ENCODE measurements at regions not wholly inside any gene's neighbourhood (a gene's known extent, or its start where the extent isn't known, plus 50 kb on each side); places are given as distances from the start of the nearest gene placed in this dataset.

DNA sequence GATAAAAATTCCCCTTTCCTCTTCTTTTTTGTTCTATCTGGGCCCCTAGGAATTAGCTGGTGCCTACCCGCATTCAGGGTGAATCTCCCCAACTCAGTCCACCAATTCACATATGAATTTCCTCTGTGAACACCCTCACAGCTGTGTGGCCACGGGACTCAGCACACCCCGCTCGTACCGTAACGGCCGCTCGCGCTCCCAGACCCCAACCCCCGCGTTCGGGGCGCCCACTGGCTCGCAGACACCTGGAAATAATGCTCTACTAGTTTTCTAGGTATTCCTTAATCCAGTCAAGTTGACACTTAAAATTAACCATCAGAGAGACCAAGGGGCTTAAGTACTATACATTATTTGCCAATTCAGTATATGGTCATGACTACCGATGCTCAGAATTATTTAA, 1702.1 kb upstream of the PCDH20 start:
- Mint-ChIP-seq H3K9me3 (no peaks in the 10 kb centered on the region), H3K36me3 (ENCODE audit: low read depth) (no peaks in the 10 kb centered on the region), H3K27ac (no peak overlapping the region), H3K4me1 (no peaks in the 10 kb centered on the region), H3K27me3 (no peaks in the 10 kb centered on the region), H3K4me3 (no peak overlapping the region)
- DNase-seq (no peak), ATAC-seq (no peak)

DNA sequence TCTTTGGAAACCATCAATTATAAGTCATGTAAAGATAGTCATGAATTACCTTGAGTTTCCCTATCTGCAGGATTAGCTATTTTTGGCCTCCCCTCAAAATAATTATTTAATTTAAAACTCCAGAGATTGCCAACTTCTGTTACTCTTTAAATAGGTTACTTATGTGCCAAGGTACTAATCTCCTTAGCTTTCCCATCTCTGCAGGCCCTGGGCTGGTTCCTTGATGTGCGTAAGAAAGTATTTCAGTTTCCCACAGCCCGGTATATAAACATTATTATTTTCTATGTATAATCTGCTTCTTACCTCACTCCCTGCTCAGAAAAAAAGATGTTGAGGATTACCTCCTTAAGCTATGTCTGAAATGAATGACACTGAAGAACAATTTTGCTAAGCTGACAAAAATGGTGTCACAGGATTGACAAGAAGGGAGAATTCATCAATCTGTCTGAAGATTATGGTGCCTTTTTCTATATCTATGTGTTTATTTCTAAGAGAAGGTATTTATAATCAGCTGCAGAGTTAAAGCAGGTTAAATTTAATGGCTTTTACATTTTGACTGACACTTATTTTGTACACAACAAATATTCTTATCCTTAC, 1697.2 kb upstream of the PCDH20 start:
- H3K36me3 Mint-ChIP-seq (ENCODE audit: low read depth), result no peaks in the 10 kb centered on the region

DNA sequence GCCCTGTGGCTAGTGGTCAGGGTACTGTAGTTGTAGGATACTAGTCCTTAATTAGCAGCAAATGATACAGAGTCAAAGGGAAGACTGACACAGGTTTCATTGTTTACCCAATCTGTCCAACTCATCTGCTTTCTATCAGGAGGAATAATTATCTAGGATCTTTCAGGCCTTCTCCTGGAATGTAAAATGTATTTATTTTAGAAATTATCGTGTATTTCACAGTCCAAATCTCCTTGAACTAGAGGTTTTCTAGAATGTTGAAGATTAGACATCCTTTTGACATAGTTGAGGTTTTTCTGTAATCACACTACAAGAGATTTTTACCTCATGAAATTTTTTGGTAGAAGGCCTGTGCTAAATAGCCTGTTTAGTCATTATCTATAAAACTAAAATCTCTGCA, 1694.8 kb upstream of the PCDH20 start:
- Mint-ChIP-seq H3K9me3 (peaks cover 2% of the 10 kb centered on the region), H3K27me3 (no peaks in the 10 kb centered on the region), H3K27ac (no peak overlapping the region), H3K4me1 (no peaks in the 10 kb centered on the region), H3K4me3 (no peak overlapping the region), H3K36me3 (ENCODE audit: low read depth) (no peaks in the 10 kb centered on the region)
- DNase-seq, result no peak
- no peak for ATAC-seq

More for the DNA sequence above, 1697.2 kb upstream of the PCDH20 start:
- no peak for ATAC-seq
- Mint-ChIP-seq H3K4me3 (no peak overlapping the region), H3K9me3 (no peaks in the 10 kb centered on the region), H3K4me1 (no peaks in the 10 kb centered on the region), H3K27me3 (no peaks in the 10 kb centered on the region), H3K27ac (no peak overlapping the region)
- DNase-seq, result no peak

DNA sequence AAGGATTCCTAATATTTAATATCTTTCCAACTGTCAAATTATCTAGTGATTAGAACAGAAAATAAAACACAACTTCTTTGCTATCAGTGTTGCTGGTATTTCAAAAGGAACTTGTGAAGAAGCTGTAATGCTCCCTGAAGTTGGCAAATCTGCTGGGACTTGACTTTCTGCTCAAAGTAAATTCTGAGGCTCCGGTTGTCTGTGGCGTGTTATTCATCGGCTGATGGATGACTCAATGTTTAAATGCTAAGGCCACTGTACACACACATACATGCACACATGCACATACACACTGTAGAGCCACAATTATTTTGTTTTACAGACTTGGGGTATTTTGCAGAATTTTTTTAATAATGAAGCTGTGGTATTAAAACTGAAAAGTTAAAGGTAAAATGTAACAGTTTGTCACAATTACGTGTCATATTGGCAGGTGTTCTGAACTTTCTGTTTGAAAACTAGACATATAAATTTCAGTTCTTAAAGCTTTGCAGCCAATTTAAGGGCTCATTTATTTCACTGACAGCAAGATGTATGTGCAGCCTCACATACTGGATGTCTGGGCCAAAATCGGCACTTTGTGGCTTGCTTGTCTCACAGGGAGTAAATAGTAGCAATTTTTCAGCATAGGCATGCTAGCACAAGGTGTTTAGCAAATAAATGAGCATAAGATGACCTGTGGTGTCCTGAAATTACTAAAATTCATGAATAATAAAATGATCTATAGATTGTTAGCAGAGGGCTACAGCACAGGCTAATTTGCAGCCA, 1691.7 kb upstream of the PCDH20 start:
- H3K4me1 Mint-ChIP-seq, result no peaks in the 10 kb centered on the region
- no peak overlapping the region for H3K4me3 Mint-ChIP-seq
- H3K36me3 Mint-ChIP-seq (ENCODE audit: low read depth), result no peaks in the 10 kb centered on the region
- H3K27ac Mint-ChIP-seq, result no peak overlapping the region
- DNase-seq, result no peak
- no peaks in the 10 kb centered on the region for H3K27me3 Mint-ChIP-seq
- no peak for ATAC-seq
- H3K9me3 Mint-ChIP-seq, result peaks cover 3% of the 10 kb centered on the region

DNA sequence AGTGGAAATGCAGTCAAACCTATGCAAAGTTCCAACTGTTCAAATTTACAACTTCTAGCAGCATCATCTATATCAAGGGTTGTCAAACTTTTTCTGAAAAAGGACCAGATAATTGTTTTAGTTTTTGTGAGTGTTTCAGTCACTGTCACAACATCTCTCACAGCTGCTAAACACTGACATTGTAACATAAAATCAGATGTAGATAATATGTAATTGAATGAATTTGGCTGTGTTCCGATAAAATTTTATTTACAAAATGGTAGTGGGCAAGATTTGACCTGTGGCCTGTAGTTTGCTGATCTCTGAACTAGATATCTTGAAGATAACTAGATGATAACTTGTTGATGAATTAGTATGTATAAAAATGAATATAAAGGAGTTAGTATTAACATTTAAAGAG, 1679.1 kb upstream of the PCDH20 start:
- H3K27me3 Mint-ChIP-seq, result no peaks in the 10 kb centered on the region
- no peak overlapping the region for H3K4me3 Mint-ChIP-seq
- no peak for ATAC-seq
- no peaks in the 10 kb centered on the region for H3K36me3 Mint-ChIP-seq (ENCODE audit: low read depth)
- no peak for DNase-seq
- peaks cover 8% of the 10 kb centered on the region for H3K9me3 Mint-ChIP-seq
- H3K4me1 Mint-ChIP-seq, result no peaks in the 10 kb centered on the region
- H3K27ac Mint-ChIP-seq, result no peak overlapping the region

DNA sequence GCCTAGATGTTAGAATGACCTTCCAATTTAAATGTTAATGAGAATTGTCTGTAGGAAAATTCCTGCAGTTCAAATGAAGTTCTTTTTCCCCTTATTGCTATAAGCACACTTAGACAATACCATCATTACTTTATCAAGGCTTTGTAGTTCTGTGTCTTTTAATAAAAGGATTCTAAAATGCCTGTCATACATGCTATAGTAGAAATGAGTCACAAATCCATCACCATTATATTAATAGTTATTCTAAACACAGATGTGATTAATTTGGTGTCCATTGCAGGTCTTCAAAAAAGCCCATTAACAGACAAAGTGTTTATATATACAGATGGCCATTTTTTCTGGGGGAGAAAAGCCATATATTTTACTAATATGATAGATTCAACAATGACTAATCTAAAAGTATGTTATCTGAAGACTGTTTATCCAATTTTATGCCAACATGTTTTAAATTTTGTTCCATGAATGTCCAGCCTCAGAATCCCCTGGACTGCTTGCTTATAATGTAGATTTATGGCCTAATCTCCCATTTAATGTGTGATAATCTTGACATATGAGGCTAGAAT, 1678.3 kb upstream of the PCDH20 start:
- H3K9me3 Mint-ChIP-seq, result peaks cover 3% of the 10 kb centered on the region
- no peaks in the 10 kb centered on the region for H3K4me1 Mint-ChIP-seq
- H3K4me3 Mint-ChIP-seq, result no peak overlapping the region
- no peak overlapping the region for H3K27ac Mint-ChIP-seq
- DNase-seq, result no peak
- H3K27me3 Mint-ChIP-seq, result no peaks in the 10 kb centered on the region
- no peak for ATAC-seq
- H3K36me3 Mint-ChIP-seq (ENCODE audit: low read depth), result no peaks in the 10 kb centered on the region

DNA sequence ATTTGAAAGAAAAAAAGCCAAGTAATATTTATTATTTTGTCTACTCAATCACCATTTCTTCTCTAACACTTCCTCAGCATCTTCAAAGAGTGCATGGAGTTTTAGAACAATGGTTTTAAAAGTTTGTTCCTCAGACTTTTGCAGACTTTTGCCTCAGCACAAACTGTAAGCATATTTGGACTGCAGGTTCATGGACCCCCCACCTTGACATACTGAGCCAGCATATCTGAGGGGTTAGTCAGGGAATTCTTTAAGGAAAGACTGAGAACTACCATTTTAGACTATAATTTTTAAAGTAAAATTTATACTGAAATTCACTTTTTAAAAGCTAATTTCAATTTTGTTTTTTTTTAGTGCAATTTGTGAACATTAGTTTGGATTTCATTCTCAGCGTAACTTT, 1676.8 kb upstream of the PCDH20 start:
- DNase-seq, result no peak
- Mint-ChIP-seq H3K36me3 (ENCODE audit: low read depth) (no peaks in the 10 kb centered on the region), H3K9me3 (peaks cover 3% of the 10 kb centered on the region), H3K4me1 (no peaks in the 10 kb centered on the region), H3K27me3 (no peaks in the 10 kb centered on the region), H3K4me3 (no peak overlapping the region), H3K27ac (no peak overlapping the region)
- no peak for ATAC-seq

DNA sequence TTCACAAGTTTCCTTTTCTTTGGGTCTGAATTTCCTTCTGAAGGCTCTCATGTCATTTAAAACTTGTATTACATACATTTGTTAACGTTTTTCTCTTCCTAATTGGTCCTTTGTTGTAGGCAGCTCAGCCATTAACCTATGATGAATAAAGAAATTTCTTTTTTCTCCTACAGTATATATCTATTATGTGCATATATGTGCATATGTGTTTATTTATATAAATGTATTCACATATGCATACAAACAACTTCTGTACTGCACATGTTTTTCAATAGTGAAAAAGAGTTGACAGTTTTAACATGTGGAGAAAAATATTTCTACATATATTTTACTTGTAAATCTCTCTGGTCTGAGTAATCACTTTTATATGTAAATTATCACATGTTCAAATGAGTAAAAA, 1674.9 kb upstream of the PCDH20 start:
- Mint-ChIP-seq H3K9me3 (peaks cover 3% of the 10 kb centered on the region), H3K4me3 (no peak overlapping the region), H3K36me3 (ENCODE audit: low read depth) (no peaks in the 10 kb centered on the region), H3K27me3 (no peaks in the 10 kb centered on the region), H3K27ac (no peak overlapping the region), H3K4me1 (no peaks in the 10 kb centered on the region)
- ATAC-seq, result no peak
- no peak for DNase-seq

DNA sequence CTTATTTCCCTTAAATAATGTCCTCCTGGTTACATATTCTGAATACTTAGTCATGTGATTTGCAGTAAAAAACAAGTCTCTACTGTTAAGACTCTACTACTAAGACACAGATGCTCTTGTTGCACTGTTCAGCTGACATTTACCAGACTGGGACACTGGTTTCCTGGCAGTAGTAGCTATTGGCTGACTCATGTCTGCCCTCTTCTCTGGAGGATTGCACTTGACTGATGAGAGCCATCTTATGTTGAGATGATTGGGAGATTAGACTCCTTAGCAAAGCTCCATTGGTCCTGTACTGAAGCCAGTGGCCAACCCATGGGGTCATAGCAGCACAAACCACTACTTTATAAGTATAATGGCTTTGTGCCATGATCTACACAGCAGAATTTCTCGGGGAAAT, 1672.6 kb upstream of the PCDH20 start:
- Mint-ChIP-seq H3K4me3 (no peak overlapping the region), H3K36me3 (ENCODE audit: low read depth) (no peaks in the 10 kb centered on the region), H3K4me1 (no peaks in the 10 kb centered on the region), H3K27me3 (no peaks in the 10 kb centered on the region), H3K27ac (no peak overlapping the region), H3K9me3 (peaks cover 1% of the 10 kb centered on the region)
- ATAC-seq (no peak), DNase-seq (no peak)

DNA sequence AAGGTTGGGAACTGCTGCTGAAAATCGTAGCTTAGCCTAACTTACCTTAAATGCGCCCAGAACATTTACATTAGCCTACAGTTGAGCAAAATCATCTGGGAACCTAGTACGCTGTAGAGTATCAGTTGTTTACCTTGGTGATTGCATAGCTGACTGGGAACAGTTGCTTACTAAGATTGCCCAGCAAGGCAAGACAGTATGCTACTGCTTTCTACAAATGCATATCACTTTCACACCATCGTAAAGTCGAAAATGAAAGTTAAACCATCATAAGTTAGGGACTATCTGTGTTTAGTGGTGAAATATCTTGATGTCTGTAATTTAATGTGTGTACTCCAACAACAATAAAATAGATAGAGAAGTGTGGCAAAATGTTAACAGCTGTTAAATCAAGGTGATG, 1670.6 kb upstream of the PCDH20 start:
- DNase-seq, result no peak
- H3K4me1 Mint-ChIP-seq, result no peaks in the 10 kb centered on the region
- H3K36me3 Mint-ChIP-seq (ENCODE audit: low read depth), result no peaks in the 10 kb centered on the region
- H3K9me3 Mint-ChIP-seq, result peaks cover 9% of the 10 kb centered on the region
- H3K27me3 Mint-ChIP-seq, result no peaks in the 10 kb centered on the region
- ATAC-seq, result no peak
- H3K27ac Mint-ChIP-seq, result no peak overlapping the region
- H3K4me3 Mint-ChIP-seq, result no peak overlapping the region

DNA sequence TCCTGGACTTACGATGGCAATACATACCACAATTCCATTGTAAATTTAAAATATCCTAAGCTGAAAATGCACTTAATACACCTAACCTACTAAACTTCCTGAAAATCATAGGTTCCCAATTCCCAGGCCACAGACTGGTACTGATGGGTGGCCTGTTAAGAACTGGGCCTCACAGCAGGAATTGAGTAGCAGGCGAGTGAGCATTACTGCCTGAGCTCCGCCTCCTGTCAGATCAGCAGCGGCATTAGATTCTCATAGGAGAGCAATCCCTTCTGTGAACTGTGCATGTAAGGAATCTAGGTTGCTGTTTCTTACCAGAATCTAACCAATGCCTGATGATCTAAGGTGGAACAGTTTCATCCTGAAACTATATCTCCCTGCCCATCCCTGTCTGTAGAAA, 1670.2 kb upstream of the PCDH20 start:
- DNase-seq, result no peak
- H3K27me3 Mint-ChIP-seq, result no peaks in the 10 kb centered on the region
- ATAC-seq, result no peak
- no peaks in the 10 kb centered on the region for H3K4me1 Mint-ChIP-seq
- no peak overlapping the region for H3K27ac Mint-ChIP-seq
- H3K36me3 Mint-ChIP-seq (ENCODE audit: low read depth), result no peaks in the 10 kb centered on the region
- H3K4me3 Mint-ChIP-seq, result no peak overlapping the region
- peaks cover 13% of the 10 kb centered on the region for H3K9me3 Mint-ChIP-seq

DNA sequence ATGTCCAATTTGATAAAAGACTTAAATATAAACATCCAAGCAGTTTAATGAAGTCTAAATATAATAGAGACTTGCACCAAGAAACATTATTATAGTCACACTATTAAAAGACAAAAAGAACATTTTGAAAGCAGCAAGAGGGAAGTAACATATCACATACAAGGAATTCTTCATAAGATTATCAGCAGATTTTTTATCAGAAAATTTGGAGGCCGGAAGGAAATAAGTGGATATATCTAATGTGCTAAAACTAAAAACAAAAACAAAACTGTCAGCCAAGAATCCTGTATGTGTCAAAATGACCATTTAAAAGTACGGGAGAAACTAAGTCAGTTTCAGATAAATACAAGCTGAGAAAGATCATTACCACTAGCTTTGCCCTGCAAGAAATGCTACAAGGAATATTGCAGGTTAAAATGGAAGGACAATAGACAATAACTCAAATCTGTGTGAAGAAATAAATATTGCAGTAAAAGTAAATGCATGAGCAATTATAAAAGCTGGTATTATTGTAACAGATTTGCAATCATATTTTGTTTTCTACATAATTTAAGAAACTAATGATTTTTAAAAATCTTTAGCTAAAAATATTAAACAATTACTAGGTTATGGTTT, 1665.9 kb upstream of the PCDH20 start:
- Mint-ChIP-seq H3K9me3 (peaks cover 14% of the 10 kb centered on the region), H3K4me1 (no peaks in the 10 kb centered on the region), H3K36me3 (ENCODE audit: low read depth) (no peaks in the 10 kb centered on the region), H3K27ac (no peak overlapping the region), H3K27me3 (no peaks in the 10 kb centered on the region), H3K4me3 (no peak overlapping the region)
- ATAC-seq (no peak), DNase-seq (no peak)

DNA sequence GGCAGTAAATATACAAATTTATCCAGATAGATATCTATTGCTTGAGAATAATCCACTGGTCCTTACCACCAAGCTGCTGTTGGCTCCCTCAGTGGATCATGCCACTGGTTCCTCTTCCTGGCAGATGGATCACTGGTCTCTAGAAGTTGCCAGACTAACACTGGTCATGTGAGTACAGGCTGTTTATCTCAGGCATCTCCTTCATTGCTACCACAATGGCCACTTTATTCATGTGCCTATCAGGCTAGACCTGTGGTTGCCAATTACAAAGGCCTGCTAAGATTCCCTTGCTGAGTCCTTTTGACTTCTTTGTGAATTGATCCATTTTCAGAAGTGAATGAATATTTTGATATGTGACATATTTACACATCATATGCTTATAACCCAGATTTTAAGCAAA, 1659.5 kb upstream of the PCDH20 start:
- ATAC-seq (no peak), DNase-seq (no peak)
- Mint-ChIP-seq H3K36me3 (ENCODE audit: low read depth) (no peaks in the 10 kb centered on the region), H3K9me3 (peaks cover 5% of the 10 kb centered on the region), H3K4me1 (no peaks in the 10 kb centered on the region), H3K27ac (no peak overlapping the region), H3K4me3 (no peak overlapping the region), H3K27me3 (no peaks in the 10 kb centered on the region)

DNA sequence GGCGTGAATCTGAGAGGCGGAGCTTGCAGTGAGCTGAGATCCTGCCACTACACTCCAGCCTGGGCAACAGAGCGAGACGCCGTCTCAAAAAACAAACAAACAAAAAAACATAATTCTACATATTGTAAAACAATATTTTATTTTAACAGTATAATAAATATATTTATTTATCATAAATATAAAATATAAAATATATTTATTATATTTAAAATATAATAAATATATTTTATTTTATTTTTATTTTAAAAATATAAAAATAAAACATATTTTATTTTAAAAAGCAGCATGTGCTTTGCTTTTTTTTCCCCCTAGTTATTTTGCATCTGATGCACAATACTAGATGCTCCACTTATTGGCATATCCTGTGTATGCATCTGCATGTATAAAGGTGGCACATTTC, 1634.6 kb upstream of the PCDH20 start:
- Mint-ChIP-seq H3K27ac (no peak overlapping the region), H3K9me3 (peaks cover 23% of the 10 kb centered on the region), H3K4me1 (no peaks in the 10 kb centered on the region), H3K36me3 (ENCODE audit: low read depth) (no peaks in the 10 kb centered on the region), H3K27me3 (no peaks in the 10 kb centered on the region), H3K4me3 (no peak overlapping the region)
- ATAC-seq (no peak), DNase-seq (no peak)

DNA sequence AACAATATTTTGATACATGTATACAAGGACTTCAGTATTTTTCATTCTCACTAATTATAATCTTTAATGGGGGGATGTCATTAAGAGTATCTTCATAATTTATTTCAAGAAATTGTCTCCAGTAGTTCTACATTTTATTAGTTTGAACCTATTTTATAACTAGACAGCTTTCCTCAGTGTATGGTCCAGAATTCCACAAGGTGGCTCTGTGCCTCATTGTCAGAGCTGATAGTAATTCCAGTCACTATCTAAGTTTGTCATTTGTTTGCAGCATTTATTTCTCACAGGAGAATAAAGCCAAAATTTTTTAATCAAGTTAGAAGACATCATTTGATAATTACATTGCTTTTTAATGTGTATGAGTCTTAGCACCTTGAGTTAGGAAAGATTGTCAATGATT, 1633.0 kb upstream of the PCDH20 start:
- H3K9me3 Mint-ChIP-seq, result peaks cover 23% of the 10 kb centered on the region
- no peak for DNase-seq

More for the DNA sequence above, 1633.0 kb upstream of the PCDH20 start:
- H3K4me1 Mint-ChIP-seq, result no peaks in the 10 kb centered on the region
- H3K27me3 Mint-ChIP-seq, result no peaks in the 10 kb centered on the region
- H3K4me3 Mint-ChIP-seq, result no peak overlapping the region
- no peak overlapping the region for H3K27ac Mint-ChIP-seq
- no peak for ATAC-seq
- no peaks in the 10 kb centered on the region for H3K36me3 Mint-ChIP-seq (ENCODE audit: low read depth)
